Prostate gland (tissue), 2 donors: ENCODE measurements at regions not wholly inside any gene's neighbourhood (a gene's known extent, or its start where the extent isn't known, plus 50 kb on each side); places are given as distances from the start of the nearest gene placed in this dataset.
"Not testable (repeated sequence)": the region's sequence is repeated elsewhere in the genome, so short reads cannot be mapped to it uniquely, and the experiment has no call there.

Source experiments
- DNase-seq: peaks from one replicate; pipeline ENCODE4 v3.0.0-alpha.2; 2019; ENCODE audit warnings: low spot score
- H3K27ac ChIP-seq, 2 donors: fragments of 200-600 bp; sonication (generic); 2 replicates each; pipeline ENCODE4 v1.5.1; 2017 to 2019
- H3K27me3 ChIP-seq: fragments of 200-600 bp; sonication (generic); replicated peaks from 2 replicates; pipeline ENCODE4 v1.5.1; 2019; ENCODE audit not compliant: insufficient read depth
- H3K36me3 ChIP-seq, 2 donors: fragments of 200-600 bp; sonication (generic); 1 replicate in 1 of 2; 2 replicates in 1 of 2; pipeline versions ENCODE4 v1.5.1 to v1.8.1; 2017 to 2019
- H3K4me1 ChIP-seq: fragments of 200-600 bp; sonication (generic); replicated peaks from 2 replicates; pipeline ENCODE4 v1.5.1; 2019
- H3K4me3 ChIP-seq, 2 donors: fragments of 200-600 bp; sonication (generic); 2 replicates each; pipeline ENCODE4 v1.5.1; 2017 to 2019
- H3K9me3 ChIP-seq: fragments of 200-600 bp; sonication (generic); 2 replicates; pipeline ENCODE4 v1.5.1; 2017
- CTCF ChIP-seq, 4 experiments: fragments of 200-600 bp in 2 of 4; fragments of 450-650 bp in 2 of 4; sonication (generic) in 2 of 4; IDR thresholded peaks; 1 replicate in 3 of 4; 2 replicates in 1 of 4; pipeline ENCODE4 v1.5.1; 2016 to 2019; ENCODE audit warnings: antibody characterized with exemption in 4 of 4, mild to moderate bottlenecking in 2 of 4, moderate library complexity in 2 of 4
- POLR2A ChIP-seq: fragments of 450-650 bp; IDR thresholded peaks from one replicate; pipeline ENCODE4 v1.6.1; 2016; ENCODE audit warnings: antibody characterized with exemption, mild to moderate bottlenecking
- POLR2AphosphoS5 ChIP-seq: sonication (generic); formaldehyde crosslinking; IDR thresholded peaks from one replicate; pipeline ENCODE4 v1.6.1; 2017; ENCODE audit warnings: antibody characterized with exemption
- WGBS: methylation state at CpG from one replicate; pipeline ENCODE4 v1.1.5; 2018; 5-methylcytosine and 5-hydroxymethylcytosine counted together
- intact Hi-C: fragments of 100-400 bp; cut with DNase I; formaldehyde crosslinking; loops from one replicate; pipeline ENCODE4 v1.14.2; 2022

GRCh38 chr5:148880197-148880596, 53.8 kb downstream of the ADRB2 start:
- intact Hi-C loops = no loop called here
- TF ChIP-seq CTCF (IDR thresholded peaks at IDR 0.05) (no peak), POLR2A (no peak), POLR2AphosphoS5 (no peak)
- no peaks in the 10 kb centered on the region for H3K4me1 ChIP-seq
- no peaks in the 10 kb centered on the region for H3K36me3 ChIP-seq
- H3K27ac ChIP-seq = no peak overlapping the region
- no peak overlapping the region for H3K4me3 ChIP-seq
- no peak for DNase-seq
- 34% methylated on average over 1 of the region's 1 CpG for WGBS
- no peaks in the 10 kb centered on the region for H3K9me3 ChIP-seq
- H3K27me3 ChIP-seq = no peaks in the 10 kb centered on the region

GRCh38 chr5:148880696-148881095, 54.3 kb downstream of the ADRB2 start:
- WGBS = 91% methylated on average over 2 of the region's 2 CpGs

GRCh38 chr5:148882332-148882731, 55.9 kb downstream of the ADRB2 start:
- intact Hi-C loops = no loop called here
- no peaks in the 10 kb centered on the region for H3K4me1 ChIP-seq
- no peak for DNase-seq
- no peaks in the 10 kb centered on the region for H3K27me3 ChIP-seq
- no peaks in the 10 kb centered on the region for H3K36me3 ChIP-seq
- H3K4me3 ChIP-seq = no peak overlapping the region
- no peak overlapping the region for H3K27ac ChIP-seq
- no peak for TF ChIP-seq CTCF (IDR thresholded peaks at IDR 0.05)
- TF ChIP-seq POLR2A = no peak
- TF ChIP-seq POLR2AphosphoS5 = no peak
- 67% methylated on average over 2 of the region's 2 CpGs for WGBS
- H3K9me3 ChIP-seq = no peaks in the 10 kb centered on the region

More at GRCh38 chr5:148880696-148881095, 54.3 kb downstream of the ADRB2 start:
- Histone ChIP-seq H3K27ac (no peak overlapping the region), H3K27me3 (no peaks in the 10 kb centered on the region), H3K9me3 (no peaks in the 10 kb centered on the region), H3K4me1 (no peaks in the 10 kb centered on the region), H3K4me3 (no peak overlapping the region), H3K36me3 (no peaks in the 10 kb centered on the region)
- DNase-seq = no peak
- intact Hi-C loops = no loop called here
- TF ChIP-seq POLR2AphosphoS5 (no peak), CTCF (IDR thresholded peaks at IDR 0.05) (no peak), POLR2A (no peak)

GRCh38 chr5:148884339-148885020, 58.1 kb downstream of the ADRB2 start:
- Histone ChIP-seq H3K36me3 (no peaks in the 10 kb centered on the region), H3K27ac (no peak overlapping the region), H3K4me3 (no peak overlapping the region), H3K4me1 (no peaks in the 10 kb centered on the region), H3K9me3 (no peaks in the 10 kb centered on the region), H3K27me3 (no peaks in the 10 kb centered on the region)
- intact Hi-C loops = no loop called here
- no peak for DNase-seq
- no peak for TF ChIP-seq CTCF (IDR thresholded peaks at IDR 0.05)
- no peak for TF ChIP-seq POLR2A
- TF ChIP-seq POLR2AphosphoS5 = no peak
- 71% methylated on average over 3 of the region's 3 CpGs for WGBS

- intact Hi-C loops = no loop called here
- Histone ChIP-seq H3K36me3 (no peaks in the 10 kb centered on the region), H3K9me3 (no peaks in the 10 kb centered on the region), H3K4me3 (no peak overlapping the region), H3K27ac (no peak overlapping the region), H3K27me3 (no peaks in the 10 kb centered on the region), H3K4me1 (no peaks in the 10 kb centered on the region)
- DNase-seq = no peak
- TF ChIP-seq POLR2A = no peak
- no peak for TF ChIP-seq CTCF (IDR thresholded peaks at IDR 0.05)
- TF ChIP-seq POLR2AphosphoS5 = no peak
These were observed 60.9 kb downstream of the ADRB2 start for GRCh38 chr5:148887123-148887881.

- H3K27me3 ChIP-seq, intact Hi-C loops, H3K9me3 ChIP-seq, H3K4me1 ChIP-seq, DNase-seq, H3K27ac ChIP-seq, H3K36me3 ChIP-seq, H3K4me3 ChIP-seq: not testable (repeated sequence)
- WGBS = 95% methylated on average over 5 of the region's 5 CpGs
These were observed 63.5 kb downstream of the ADRB2 start for GRCh38 chr5:148889936-148890335.

- intact Hi-C loops, DNase-seq, H3K9me3 ChIP-seq, H3K36me3 ChIP-seq, H3K27me3 ChIP-seq, H3K4me1 ChIP-seq, H3K27ac ChIP-seq, H3K4me3 ChIP-seq: not testable (repeated sequence)
- WGBS = 100% methylated on average over 1 of the region's 1 CpG
These were observed 69.0 kb downstream of the ADRB2 start for GRCh38 chr5:148895441-148895840.
